ENCODE measurements at regions not wholly inside any gene's neighbourhood (a gene's known extent, or its start where the extent isn't known, plus 50 kb on each side); places are given as distances from the start of the nearest gene placed in this dataset.

GRCh38 chr4:141530627-141531026 lies 105.8 kb upstream of the IL15 start:
- FAIRE-seq (no peak), DNase-seq (ENCODE audit: extremely low read depth in 1 of 4, low spot score in 3 of 4) (no peak), ATAC-seq (no peak)
- H3K4me1 ChIP-seq (replicated peaks in 1 of 2; ENCODE audit: control insufficient read depth in 2 of 2, insufficient read depth in 2 of 2, low read length in 2 of 2), result no peaks in the 10 kb centered on the region
- H3K79me2 ChIP-seq (ENCODE audit: control insufficient read depth, insufficient read depth, low read length), result no peaks in the 10 kb centered on the region
- POLR2A ChIA-PET, result no interaction called here
- in situ Hi-C loops (cut with MboI) (no loop called here), intact Hi-C loops (cut with micrococcal nuclease) (no loop called here)
- WGBS (ENCODE audit: insufficient coverage, low coverage, missing lambda C conversion rate), result 1% methylated on average over 4 of the region's 4 CpGs
- no peaks in the 10 kb centered on the region for H3K9me3 ChIP-seq (replicated peaks; ENCODE audit: control insufficient read depth, insufficient read depth, low read depth, low read length)
- no peaks in the 10 kb centered on the region for H3K27me3 ChIP-seq (ENCODE audit: control insufficient read depth in 2 of 2, insufficient read depth in 2 of 2, low read length in 2 of 2)
- H3K9ac ChIP-seq (ENCODE audit: insufficient read depth in 1 of 2, low read depth in 2 of 2, low read length in 2 of 2), result no peak overlapping the region
- no peak overlapping the region for H3K27ac ChIP-seq (ENCODE audit: extremely low read depth, low read depth, low read length)
- H3K4me2 ChIP-seq (ENCODE audit: insufficient read depth, low read length), result no peak overlapping the region
- TF ChIP-seq, protein P1, sequence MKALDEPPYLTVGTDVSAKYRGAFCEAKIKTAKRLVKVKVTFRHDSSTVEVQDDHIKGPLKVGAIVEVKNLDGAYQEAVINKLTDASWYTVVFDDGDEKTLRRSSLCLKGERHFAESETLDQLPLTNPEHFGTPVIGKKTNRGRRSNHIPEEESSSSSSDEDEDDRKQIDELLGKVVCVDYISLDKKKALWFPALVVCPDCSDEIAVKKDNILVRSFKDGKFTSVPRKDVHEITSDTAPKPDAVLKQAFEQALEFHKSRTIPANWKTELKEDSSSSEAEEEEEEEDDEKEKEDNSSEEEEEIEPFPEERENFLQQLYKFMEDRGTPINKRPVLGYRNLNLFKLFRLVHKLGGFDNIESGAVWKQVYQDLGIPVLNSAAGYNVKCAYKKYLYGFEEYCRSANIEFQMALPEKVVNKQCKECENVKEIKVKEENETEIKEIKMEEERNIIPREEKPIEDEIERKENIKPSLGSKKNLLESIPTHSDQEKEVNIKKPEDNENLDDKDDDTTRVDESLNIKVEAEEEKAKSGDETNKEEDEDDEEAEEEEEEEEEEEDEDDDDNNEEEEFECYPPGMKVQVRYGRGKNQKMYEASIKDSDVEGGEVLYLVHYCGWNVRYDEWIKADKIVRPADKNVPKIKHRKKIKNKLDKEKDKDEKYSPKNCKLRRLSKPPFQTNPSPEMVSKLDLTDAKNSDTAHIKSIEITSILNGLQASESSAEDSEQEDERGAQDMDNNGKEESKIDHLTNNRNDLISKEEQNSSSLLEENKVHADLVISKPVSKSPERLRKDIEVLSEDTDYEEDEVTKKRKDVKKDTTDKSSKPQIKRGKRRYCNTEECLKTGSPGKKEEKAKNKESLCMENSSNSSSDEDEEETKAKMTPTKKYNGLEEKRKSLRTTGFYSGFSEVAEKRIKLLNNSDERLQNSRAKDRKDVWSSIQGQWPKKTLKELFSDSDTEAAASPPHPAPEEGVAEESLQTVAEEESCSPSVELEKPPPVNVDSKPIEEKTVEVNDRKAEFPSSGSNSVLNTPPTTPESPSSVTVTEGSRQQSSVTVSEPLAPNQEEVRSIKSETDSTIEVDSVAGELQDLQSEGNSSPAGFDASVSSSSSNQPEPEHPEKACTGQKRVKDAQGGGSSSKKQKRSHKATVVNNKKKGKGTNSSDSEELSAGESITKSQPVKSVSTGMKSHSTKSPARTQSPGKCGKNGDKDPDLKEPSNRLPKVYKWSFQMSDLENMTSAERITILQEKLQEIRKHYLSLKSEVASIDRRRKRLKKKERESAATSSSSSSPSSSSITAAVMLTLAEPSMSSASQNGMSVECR (CRISPR knock-in tag; IDR thresholded peaks at IDR 0.05), result no peak
- TF ChIP-seq MAFG (tag; conservative IDR thresholded peaks at IDR 0.05) (peak; percentile 42), DPF2 (IDR thresholded peaks at IDR 0.05) (no peak)
- H2AFZ ChIP-seq (ENCODE audit: low read depth, low read length), result no peak overlapping the region
- CTCF ChIA-PET (ENCODE audit: low intra/inter-chr PET ratio), result no interaction called here
- no peaks in the 10 kb centered on the region for H3K36me3 ChIP-seq (ENCODE audit: control insufficient read depth, insufficient read depth, low read length)
- no peaks in the 10 kb centered on the region for H4K20me1 ChIP-seq (replicated peaks; ENCODE audit: control insufficient read depth, insufficient read depth, low read length)
- no peaks in the 10 kb centered on the region for H3K9me1 ChIP-seq (ENCODE audit: control insufficient read depth, insufficient read depth, low read length)
- BruUV-seq (replicated peaks), result no TSS peak
- no peak overlapping the region for H3K4me3 ChIP-seq
